HG02571 (cell line): ENCODE measurements at regions not wholly inside any gene's neighbourhood (a gene's known extent, or its start where the extent isn't known, plus 50 kb on each side); places are given as distances from the start of the nearest gene placed in this dataset.
"Not testable (repeated sequence)": the region's sequence is repeated elsewhere in the genome, so short reads cannot be mapped to it uniquely, and the experiment has no call there.

ENCODE experiments used
- ATAC-seq: cut with Tn5 transposase; IDR thresholded peaks from one replicate; pipeline ENCODE4 v1.9.1; 2021; ENCODE audit warnings: mild to moderate bottlenecking, moderate library complexity; ENCODE audit not compliant: unreplicated experiment

- no peak for ATAC-seq
These were observed 529.2 kb downstream of the RAPGEF2 start for GRCh38 chr4:159632031-159632430.

GRCh38 chr4:159639671-159640323 is 536.9 kb downstream of the RAPGEF2 start:
- ATAC-seq = no peak

- ATAC-seq = no peak
These were observed 546.4 kb downstream of the RAPGEF2 start for GRCh38 chr4:159649237-159649636.

GRCh38 chr4:159652871-159653270 is 550.0 kb downstream of the RAPGEF2 start:
- no peak for ATAC-seq

- ATAC-seq = no peak
These were observed 552.7 kb downstream of the RAPGEF2 start for GRCh38 chr4:159655547-159655946.

- ATAC-seq = no peak
These were observed 566.2 kb downstream of the RAPGEF2 start for GRCh38 chr4:159669094-159669493.

DNA sequence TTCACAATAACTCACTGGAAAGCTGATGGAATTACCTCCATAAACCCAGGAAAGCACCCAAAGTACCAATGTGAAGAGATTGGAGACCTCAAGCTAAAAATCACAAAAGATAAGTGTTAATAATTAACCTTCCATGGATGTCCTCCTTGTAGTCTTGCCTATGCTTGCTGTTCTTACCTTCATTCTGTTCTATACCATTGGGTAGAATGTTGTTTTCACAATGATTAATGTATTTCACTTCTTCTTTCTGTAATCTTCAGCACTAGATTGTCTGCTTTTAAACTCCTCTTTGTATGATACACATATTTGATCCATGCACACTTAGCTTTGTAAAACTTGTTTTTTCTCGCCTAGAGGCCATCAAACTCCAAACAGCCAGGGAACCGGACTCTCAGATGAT is 570.3 kb downstream of the RAPGEF2 start:
- no peak for ATAC-seq

- no peak for ATAC-seq
These were observed 571.4 kb downstream of the RAPGEF2 start for GRCh38 chr4:159674241-159674640.

DNA sequence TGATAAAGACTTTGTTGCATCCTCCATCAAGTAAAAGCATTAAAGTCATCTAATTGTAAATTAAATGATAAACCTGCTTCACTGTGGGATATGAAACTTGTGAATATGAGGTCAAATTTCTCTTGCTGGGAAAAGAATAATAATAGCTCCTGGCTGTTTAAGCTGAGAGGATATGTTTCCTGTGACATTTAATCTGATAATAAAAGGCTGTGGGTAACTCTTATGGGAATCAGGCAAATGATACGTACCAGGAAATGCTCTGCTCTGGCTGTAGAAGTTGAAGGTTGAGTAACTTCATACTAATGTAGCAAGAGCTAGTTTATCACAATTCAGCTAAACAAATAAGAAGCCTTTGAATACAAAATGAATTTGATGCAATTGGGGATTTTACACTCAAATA is 574.6 kb downstream of the RAPGEF2 start:
- ATAC-seq = no peak

DNA sequence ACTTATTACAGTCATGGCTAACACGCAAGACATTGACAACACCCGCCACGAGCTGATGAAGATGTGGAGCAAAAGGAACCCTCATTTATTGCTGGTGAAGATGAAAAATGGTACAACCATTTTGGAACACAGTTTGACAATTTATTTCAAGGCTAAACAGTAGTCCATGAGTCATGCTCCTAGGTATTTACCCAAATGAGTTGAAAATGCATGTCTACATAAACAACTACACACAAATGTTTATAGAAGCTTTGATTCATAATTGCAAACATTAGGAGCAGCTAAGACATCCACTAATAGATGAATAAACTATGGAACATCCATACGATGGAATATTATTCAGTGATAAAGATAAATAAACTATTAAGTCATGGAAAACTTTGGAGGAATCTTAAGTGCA is 580.1 kb downstream of the RAPGEF2 start:
- ATAC-seq = no peak

DNA sequence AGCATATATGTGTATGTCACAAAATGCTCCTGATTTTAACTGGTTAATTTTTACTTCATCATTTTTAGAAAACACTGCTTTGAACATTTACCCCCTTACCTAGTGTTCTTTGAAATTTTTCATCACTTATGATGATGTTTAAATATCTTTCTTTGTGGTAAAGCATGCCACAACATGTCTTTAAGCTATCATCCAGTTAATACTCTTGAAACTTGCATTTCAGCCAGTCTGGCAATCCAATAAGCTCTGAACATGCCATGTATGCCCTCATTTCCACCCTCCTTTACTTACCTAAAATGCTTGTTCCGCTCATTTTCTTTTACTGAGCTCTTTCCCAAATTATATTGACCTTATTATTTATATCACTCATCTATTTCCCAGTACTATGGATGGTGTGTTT is 581.2 kb downstream of the RAPGEF2 start:
- ATAC-seq = no peak

- no peak for ATAC-seq
These were observed 582.6 kb downstream of the RAPGEF2 start for GRCh38 chr4:159685340-159686092.

DNA sequence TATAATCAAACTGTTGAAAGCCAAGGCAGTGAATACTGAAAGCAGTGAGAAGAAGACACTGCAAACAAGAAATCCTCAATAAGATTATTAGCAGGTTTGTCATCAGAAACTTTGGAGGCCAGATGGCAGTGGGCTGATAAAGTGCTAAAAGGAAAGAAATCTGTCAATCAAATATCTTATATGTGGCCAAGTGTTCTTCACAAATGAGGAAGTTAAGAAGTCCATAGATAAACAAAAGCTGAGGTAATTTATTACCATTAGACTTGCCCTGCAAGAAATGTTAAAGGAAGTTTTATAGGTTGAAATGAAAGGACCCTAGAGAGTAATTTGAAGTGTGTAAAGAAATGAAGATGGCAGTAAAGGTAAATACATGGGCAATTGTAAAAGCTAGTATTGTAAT is 586.6 kb downstream of the RAPGEF2 start:
- no peak for ATAC-seq

- no peak for ATAC-seq
These were observed 594.7 kb downstream of the RAPGEF2 start for GRCh38 chr4:159697322-159698283.

DNA sequence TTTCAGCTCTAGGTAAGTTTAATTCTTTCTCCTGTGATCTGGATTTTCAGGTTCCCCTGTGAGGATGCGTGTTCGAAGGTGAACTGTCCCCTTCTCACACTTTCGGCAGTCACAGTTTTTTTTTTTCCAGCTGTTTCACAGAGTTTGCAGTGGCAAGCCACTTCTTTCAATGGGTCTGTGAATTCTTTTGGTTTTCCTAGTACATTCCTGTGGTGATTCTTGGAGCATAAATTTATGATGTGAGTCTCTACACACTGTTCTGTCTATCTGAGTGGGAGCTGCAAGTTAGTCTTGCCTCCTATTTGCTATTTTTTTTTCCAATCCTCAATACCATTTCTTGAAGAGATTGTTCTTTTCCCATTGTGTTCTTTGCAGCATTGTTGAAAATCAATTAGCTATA is 595.5 kb downstream of the RAPGEF2 start:
- ATAC-seq = no peak

DNA sequence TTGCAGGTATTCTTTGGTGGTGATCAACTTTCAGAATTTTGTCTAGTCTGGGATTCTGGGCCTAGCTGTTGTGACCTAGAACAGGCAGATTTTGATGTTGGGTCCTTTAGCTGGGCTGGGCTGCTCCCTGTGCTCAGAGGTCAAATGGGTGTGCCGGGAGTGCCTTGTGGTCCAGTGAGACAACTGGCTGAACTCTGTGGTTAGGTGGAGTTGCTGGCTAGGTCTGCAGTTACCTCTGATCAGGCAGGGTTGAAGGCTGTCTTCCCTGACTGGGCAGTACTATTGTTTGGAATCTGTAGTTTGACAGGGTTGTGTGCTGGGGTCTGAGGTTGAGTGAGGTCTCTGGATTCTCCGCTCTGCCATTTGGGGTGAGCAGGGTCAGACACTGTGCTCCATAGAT is 599.3 kb downstream of the RAPGEF2 start:
- ATAC-seq = no peak

GRCh38 chr4:159705334-159705733 is 602.5 kb downstream of the RAPGEF2 start:
- no peak for ATAC-seq

- ATAC-seq = no peak
These were observed 603.8 kb downstream of the RAPGEF2 start for GRCh38 chr4:159706704-159707103.

DNA sequence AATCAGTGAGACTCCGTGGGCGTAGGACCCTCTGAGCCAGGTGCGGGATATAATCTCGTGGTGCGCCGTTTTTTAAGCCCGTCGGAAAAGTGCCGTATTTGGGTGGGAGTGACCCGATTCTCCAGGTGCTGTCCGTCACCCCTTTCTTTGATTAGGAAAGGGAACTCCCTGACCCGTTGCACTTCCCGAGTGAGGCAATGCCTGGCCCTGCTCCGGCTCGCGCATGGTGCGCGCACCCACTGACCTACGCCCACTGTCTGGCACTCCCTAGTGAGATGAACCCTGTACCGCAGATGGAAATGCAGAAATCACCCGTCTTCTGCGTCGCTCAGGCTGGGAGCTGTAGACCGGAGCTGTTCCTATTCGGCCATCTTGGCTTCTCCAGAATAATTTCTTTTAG is 612.3 kb downstream of the RAPGEF2 start:
- not testable (repeated sequence) for ATAC-seq

GRCh38 chr4:159719531-159719930 is 616.7 kb downstream of the RAPGEF2 start:
- no peak for ATAC-seq

GRCh38 chr4:159722052-159722451 is 619.2 kb downstream of the RAPGEF2 start:
- ATAC-seq = no peak
